ENCODE measurements at regions not wholly inside any gene's neighbourhood (a gene's known extent, or its start where the extent isn't known, plus 50 kb on each side); places are given as distances from the start of the nearest gene placed in this dataset.

DNA sequence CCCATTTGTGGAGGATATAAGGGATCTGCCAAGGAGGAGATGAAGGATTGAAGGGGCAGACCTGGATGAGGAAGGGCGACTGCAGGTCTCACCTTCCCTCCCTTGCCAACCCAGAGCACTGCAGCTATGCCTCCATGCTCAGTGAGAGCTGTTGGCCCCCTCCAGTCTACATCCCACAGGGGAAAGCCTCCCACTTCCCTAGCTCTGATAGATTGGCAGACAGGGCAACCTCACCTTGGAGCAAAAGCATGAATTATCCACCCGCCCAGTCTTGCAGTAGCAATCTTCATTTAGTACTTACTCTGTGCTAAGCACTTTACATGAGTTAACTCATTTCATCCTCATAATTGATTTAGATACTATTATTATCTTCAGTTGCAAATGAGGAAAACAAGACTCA is 70.4 kb upstream of the SMNDC1 start:
- no peak for DNase-seq (ENCODE audit: low spot score)
- TF ChIP-seq, protein P1, sequence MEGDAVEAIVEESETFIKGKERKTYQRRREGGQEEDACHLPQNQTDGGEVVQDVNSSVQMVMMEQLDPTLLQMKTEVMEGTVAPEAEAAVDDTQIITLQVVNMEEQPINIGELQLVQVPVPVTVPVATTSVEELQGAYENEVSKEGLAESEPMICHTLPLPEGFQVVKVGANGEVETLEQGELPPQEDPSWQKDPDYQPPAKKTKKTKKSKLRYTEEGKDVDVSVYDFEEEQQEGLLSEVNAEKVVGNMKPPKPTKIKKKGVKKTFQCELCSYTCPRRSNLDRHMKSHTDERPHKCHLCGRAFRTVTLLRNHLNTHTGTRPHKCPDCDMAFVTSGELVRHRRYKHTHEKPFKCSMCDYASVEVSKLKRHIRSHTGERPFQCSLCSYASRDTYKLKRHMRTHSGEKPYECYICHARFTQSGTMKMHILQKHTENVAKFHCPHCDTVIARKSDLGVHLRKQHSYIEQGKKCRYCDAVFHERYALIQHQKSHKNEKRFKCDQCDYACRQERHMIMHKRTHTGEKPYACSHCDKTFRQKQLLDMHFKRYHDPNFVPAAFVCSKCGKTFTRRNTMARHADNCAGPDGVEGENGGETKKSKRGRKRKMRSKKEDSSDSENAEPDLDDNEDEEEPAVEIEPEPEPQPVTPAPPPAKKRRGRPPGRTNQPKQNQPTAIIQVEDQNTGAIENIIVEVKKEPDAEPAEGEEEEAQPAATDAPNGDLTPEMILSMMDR (IDR thresholded peaks at IDR 0.05) = no peak
- Histone ChIP-seq H3K27ac (no peak overlapping the region), H3K4me3 (no peak overlapping the region)

DNA sequence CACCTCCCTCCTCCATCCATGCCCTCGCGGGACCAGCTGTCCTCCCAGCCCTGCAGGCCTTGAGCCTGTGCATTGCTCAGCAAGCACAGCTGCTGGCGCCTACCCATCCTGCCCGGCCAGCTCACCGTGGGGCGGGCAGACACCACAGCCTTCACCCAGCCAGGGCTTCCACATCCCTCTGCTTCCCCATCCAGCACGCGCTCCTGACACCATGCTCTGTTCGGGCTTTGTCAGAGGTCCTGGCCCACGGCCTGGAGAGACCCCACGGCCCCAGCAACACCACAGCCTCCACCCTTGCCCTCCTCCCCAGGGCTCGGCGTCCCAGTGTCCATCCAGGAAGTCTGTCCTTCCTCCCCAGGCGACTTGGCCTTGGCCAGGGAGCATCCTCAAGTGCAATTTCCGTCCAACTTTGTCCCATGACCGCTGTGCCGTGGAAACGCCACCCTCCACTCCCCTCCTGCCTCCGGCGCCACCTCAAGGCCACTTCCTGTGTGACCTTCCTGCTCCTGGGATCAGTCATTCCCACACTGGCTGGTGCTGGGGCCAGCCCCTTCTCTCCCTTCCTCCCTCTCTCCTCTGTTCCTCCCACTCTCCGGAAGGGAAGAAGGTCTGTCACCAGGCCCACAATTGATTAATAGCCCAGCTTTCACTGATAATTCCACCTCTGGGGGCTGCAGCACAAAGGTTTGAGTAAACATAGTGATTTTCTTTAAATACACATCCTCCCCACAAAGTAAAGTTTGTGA is 71.5 kb upstream of the SMNDC1 start:
- DNase-seq (ENCODE audit: low spot score) = no peak
- TF ChIP-seq, protein P1 (IDR thresholded peaks at IDR 0.05) = no peak
- no peak overlapping the region for H3K27ac ChIP-seq
- H3K4me3 ChIP-seq = no peak overlapping the region

DNA sequence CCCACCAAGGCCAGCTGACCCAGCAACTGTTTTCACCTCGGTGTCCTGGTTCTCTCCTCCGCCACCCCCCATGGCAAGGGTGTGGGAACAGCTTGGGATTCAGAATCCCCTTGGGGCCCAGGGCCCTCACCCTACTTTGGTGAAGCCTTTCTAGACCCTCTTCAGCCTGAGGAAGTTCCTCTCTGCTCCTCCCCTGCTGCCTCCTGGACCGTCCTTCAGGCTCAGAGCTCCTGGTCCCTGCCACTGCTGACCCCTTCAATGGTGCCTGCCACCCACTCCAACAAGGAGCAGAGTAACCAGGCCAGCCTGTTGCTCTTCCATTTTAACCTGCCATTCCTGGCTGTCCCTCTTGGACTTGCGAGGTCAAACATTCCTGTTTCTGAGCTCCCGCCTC is 72.0 kb upstream of the SMNDC1 start:
- TF ChIP-seq, protein P1 (IDR thresholded peaks at IDR 0.05) = no peak
- Histone ChIP-seq H3K4me3 (no peak overlapping the region), H3K27ac (no peak overlapping the region)
- DNase-seq (ENCODE audit: low spot score) = no peak

DNA sequence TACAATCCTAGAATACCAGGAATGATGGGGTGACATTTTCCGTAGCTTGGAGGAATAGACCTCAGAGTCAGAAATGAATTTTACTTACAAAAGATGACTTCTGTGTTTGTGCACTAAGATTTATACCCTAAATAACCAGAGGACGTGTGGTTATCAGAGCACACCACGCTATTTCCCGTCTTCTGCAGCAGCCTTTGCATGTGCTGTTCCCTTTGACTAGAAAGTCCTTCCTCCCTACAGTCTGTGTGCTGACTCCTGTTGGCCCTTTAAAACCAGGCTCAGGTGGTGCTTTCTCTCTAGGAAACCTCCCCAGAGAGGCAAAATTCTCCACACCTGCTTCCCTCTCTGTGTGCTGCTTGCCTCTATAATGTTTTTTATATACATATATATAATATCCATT is 73.3 kb upstream of the SMNDC1 start:
- Histone ChIP-seq H3K4me3 (no peak overlapping the region), H3K27ac (no peak overlapping the region)
- DNase-seq (ENCODE audit: low spot score) = no peak
- TF ChIP-seq, protein P1 (IDR thresholded peaks at IDR 0.05) = no peak

DNA sequence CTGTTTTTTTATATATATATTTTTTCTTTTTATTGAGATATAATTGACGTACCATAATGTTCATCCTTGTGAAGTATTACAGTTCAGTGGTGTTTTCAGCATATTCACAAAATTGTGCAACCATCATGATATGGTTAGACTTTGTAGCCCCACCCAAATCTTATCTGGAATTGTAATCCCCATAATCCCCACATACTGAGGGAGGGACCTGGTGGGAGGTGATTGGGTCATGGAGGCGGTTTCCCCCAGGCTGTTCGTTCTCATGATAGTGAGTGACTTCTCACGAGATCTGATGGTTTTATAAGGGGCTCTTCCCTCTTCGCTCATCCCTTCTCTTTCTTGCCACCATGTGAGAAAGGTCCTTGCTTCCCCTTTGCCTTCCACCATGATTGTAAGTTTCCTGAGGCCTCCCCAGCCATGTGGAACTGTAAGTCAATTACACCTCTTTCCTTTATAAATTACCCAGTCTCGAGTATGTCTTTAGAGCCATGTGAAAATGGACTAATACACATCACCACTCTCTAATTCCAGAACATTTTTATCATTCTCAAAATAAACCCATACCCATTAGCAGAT is 73.9 kb upstream of the SMNDC1 start:
- Histone ChIP-seq H3K4me3 (no peak overlapping the region), H3K27ac (no peak overlapping the region)

DNA sequence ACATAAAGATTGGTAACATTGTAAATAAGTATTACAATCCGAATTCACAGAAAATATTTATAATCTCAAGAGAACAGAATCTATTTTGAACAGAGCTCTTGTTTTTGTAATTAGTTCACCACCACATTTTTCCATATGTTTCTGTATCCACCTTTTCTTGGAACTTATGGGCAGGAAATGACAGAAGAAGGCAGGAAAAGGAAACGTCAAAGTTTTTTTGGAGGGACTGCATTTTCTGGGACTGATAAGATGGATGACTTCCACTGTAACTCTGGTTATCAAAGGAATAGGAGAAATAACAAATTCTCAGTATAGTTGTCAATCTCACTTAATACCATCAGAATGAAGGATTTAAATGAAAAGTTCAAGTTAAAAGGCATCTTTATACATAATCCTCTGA is 75.1 kb upstream of the SMNDC1 start:
- DNase-seq (ENCODE audit: low spot score) = no peak
- no peak overlapping the region for H3K27ac ChIP-seq
- TF ChIP-seq, protein P1 (IDR thresholded peaks at IDR 0.05) = no peak
- H3K4me3 ChIP-seq = no peak overlapping the region

More for the DNA sequence above, 73.9 kb upstream of the SMNDC1 start:
- TF ChIP-seq, protein P1 (IDR thresholded peaks at IDR 0.05) = no peak
- DNase-seq (ENCODE audit: low spot score) = no peak

DNA sequence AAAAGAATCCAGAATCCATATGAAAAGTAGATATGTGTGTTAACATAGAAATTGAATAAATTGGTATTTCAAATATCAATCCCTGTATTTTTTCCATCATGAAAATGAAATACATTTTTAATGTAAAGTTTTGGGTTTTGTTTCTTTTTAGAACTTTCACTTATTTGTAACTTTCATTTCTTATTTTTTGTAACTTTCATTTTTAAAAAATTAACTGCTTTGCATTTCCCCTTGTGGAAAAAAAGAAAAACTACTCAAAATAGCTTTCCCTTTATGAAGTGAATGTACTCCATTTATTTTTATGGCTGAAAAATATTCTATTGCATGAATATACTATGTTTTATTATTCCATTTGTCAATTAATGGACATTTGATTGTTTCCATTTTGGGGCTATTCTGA is 75.6 kb upstream of the SMNDC1 start:
- no peak for DNase-seq (ENCODE audit: low spot score)
- Histone ChIP-seq H3K27ac (no peak overlapping the region), H3K4me3 (no peak overlapping the region)
- TF ChIP-seq, protein P1 (IDR thresholded peaks at IDR 0.05) = no peak

Data from coronary artery (tissue), 2 donors.